ENCODE measurements at regions not wholly inside any gene's neighbourhood (a gene's known extent, or its start where the extent isn't known, plus 50 kb on each side); places are given as distances from the start of the nearest gene placed in this dataset.

- no peak overlapping the region for H3K4me3 ChIP-seq
- no peaks in the 10 kb centered on the region for H3K36me3 ChIP-seq
- H3K9me3 ChIP-seq: no peaks in the 10 kb centered on the region
- ATAC-seq: no peak
- DNase-seq: no peak
- intact Hi-C loops (cut with DNase I): no loop called here
- H3K4me1 ChIP-seq: peaks cover 15% of the 10 kb centered on the region
- H3K27me3 ChIP-seq: no peaks in the 10 kb centered on the region
- H3K27ac ChIP-seq: no peak overlapping the region
- no peak for TF ChIP-seq CTCF (IDR thresholded peaks at IDR 0.05)
These were observed 237.5 kb upstream of the RBBP8 start for GRCh38 chr18:22695674-22696073.

DNA sequence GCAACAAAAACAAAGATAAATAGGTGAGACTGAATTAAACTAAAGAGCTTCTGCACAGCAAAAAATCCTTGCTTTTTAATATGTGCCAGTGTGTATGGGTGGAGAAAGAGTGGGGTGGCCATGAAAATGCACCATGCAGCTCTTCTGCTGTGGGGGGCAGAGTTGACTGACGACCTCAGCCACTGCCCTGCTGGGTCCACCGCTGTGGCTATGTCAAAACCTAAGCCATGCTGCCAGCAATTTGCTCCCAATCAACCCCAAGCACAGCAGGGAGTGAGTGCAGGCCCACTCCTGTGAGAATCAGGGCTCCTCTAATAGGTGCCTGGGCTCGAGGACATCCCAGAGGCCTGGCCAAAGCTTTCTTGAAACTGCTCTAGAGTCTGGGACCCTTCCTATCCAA, 235.6 kb upstream of the RBBP8 start:
- no peaks in the 10 kb centered on the region for H3K27me3 ChIP-seq

GRCh38 chr18:22698711-22699110, 234.4 kb upstream of the RBBP8 start:
- no peak for TF ChIP-seq CTCF (IDR thresholded peaks at IDR 0.05)
- ATAC-seq: no peak

More for the DNA sequence above, 235.6 kb upstream of the RBBP8 start:
- no peak overlapping the region for H3K4me3 ChIP-seq
- ATAC-seq (no peak), DNase-seq (no peak)
- intact Hi-C loops (cut with DNase I): no loop called here
- no peaks in the 10 kb centered on the region for H3K9me3 ChIP-seq
- no peaks in the 10 kb centered on the region for H3K36me3 ChIP-seq
- no peak for TF ChIP-seq CTCF (IDR thresholded peaks at IDR 0.05)
- no peak overlapping the region for H3K27ac ChIP-seq
- H3K4me1 ChIP-seq: peaks cover 3% of the 10 kb centered on the region

GRCh38 chr18:22699629-22700028, 233.5 kb upstream of the RBBP8 start:
- intact Hi-C loops (cut with DNase I): no loop called here
- Histone ChIP-seq H3K4me1 (peaks cover 2% of the 10 kb centered on the region), H3K4me3 (no peak overlapping the region), H3K9me3 (no peaks in the 10 kb centered on the region), H3K27me3 (no peaks in the 10 kb centered on the region), H3K36me3 (no peaks in the 10 kb centered on the region), H3K27ac (no peak overlapping the region)
- no peak for TF ChIP-seq CTCF (IDR thresholded peaks at IDR 0.05)
- ATAC-seq (no peak), DNase-seq (no peak)

More at GRCh38 chr18:22698711-22699110, 234.4 kb upstream of the RBBP8 start:
- Histone ChIP-seq H3K36me3 (no peaks in the 10 kb centered on the region), H3K4me3 (no peak overlapping the region), H3K9me3 (no peaks in the 10 kb centered on the region), H3K27me3 (no peaks in the 10 kb centered on the region), H3K4me1 (no peaks in the 10 kb centered on the region), H3K27ac (no peak overlapping the region)
- intact Hi-C loops (cut with DNase I): no loop called here
- DNase-seq: no peak

DNA sequence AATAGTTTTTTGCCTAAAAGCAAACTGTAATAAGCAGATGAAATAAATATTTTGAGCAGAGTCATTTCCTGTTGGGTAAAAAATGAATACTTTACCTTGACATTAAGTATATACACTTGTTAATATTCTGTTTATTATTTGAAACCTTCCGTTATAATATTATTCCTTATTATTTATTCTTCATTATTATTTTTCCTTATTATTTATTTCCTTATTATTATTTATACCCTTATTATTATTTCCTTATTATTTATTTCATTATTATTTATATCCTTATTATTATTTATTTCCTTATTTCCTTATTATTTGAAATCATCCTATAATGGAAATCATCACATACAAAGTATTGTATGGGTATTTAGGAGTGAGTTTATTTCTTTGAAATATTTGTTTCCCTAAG, 232.2 kb upstream of the RBBP8 start:
- Histone ChIP-seq H3K4me3 (no peak overlapping the region), H3K27ac (no peak overlapping the region), H3K9me3 (no peaks in the 10 kb centered on the region), H3K27me3 (no peaks in the 10 kb centered on the region), H3K4me1 (peaks cover 10% of the 10 kb centered on the region), H3K36me3 (no peaks in the 10 kb centered on the region)
- TF ChIP-seq CTCF (IDR thresholded peaks at IDR 0.05): no peak
- ATAC-seq (no peak), DNase-seq (no peak)
- intact Hi-C loops (cut with DNase I): no loop called here

DNA sequence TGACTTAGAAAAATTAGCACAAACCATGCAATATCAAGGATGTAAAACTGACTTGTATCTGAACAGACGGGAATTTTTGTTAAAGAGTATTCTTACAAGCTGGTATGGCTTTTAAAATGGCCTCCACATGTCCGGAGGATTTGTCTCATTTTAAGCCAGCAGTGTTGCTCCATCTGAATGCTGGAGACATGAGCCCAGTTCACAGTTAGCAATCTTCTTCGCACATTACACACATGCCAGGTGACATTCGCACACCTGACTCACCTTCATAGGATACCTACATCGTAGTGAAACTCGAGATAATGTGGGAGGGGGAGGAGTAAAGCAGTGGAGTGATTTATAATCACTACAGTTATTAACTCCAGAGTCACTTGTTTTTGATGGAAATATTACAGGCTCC, 231.8 kb upstream of the RBBP8 start:
- ATAC-seq: no peak
- Histone ChIP-seq H3K4me3 (no peak overlapping the region), H3K9me3 (no peaks in the 10 kb centered on the region), H3K36me3 (no peaks in the 10 kb centered on the region), H3K4me1 (peaks cover 10% of the 10 kb centered on the region), H3K27ac (no peak overlapping the region), H3K27me3 (no peaks in the 10 kb centered on the region)
- no peak for DNase-seq
- TF ChIP-seq CTCF (IDR thresholded peaks at IDR 0.05): no peak
- intact Hi-C loops (cut with DNase I): no loop called here

Measured in upper lobe of right lung (tissue), 1 donor.